ENCODE measurements at regions not wholly inside any gene's neighbourhood (a gene's known extent, or its start where the extent isn't known, plus 50 kb on each side); places are given as distances from the start of the nearest gene placed in this dataset.

GRCh38 chr2:175359710-175360109 lies 178.2 kb upstream of the ATP5MC3 start:
- TF ChIP-seq GATA3 (IDR thresholded peaks at IDR 0.05; ENCODE audit: low read depth, low read length) (no peak), GATA2 (IDR thresholded peaks at IDR 0.05; ENCODE audit: low read depth, low read length) (no peak)

Data from SH-SY5Y (cell line).